GM12878 (cell line): ENCODE measurements at regions not wholly inside any gene's neighbourhood (a gene's known extent, or its start where the extent isn't known, plus 50 kb on each side); places are given as distances from the start of the nearest gene placed in this dataset.

ENCODE experiments used
- CREM ChIP-seq: IDR thresholded peaks from 2 replicates; pipeline ENCODE4 v1.6.1; 2014; ENCODE audit warnings: antibody characterized with exemption, low read depth
- CTCF ChIP-seq, 3 experiments: IDR thresholded peaks in 2 of 3; conservative IDR thresholded peaks in 1 of 3; 2 replicates each; pipeline ENCODE4 v1.5.1; 2011; ENCODE audit warnings: low read depth in 3 of 3, low read length in 3 of 3, mild to moderate bottlenecking in 3 of 3, control low read depth in 2 of 3, moderate library complexity in 2 of 3, inconsistent platforms in 1 of 3, mixed read lengths in 1 of 3; ENCODE audit not compliant: control insufficient read depth in 2 of 3, insufficient read depth in 1 of 3; ENCODE audit errors: extremely low read depth in 1 of 3
- JUNB ChIP-seq: IDR thresholded peaks from 2 replicates; pipeline ENCODE4 v1.6.1; 2016; ENCODE audit warnings: antibody characterized with exemption, mild to moderate bottlenecking
- JUND ChIP-seq: IDR thresholded peaks from 2 replicates; pipeline ENCODE4 v1.6.1; 2012; ENCODE audit warnings: low read depth, mild to moderate bottlenecking, low read length, improper control_type of control experiment, moderate library complexity
- NR2F1 ChIP-seq: fragments of 450-650 bp; conservative IDR thresholded peaks from 2 replicates; pipeline ENCODE4 v1.6.1; 2017; ENCODE audit warnings: mild to moderate bottlenecking
- NRF1 ChIP-seq: conservative IDR thresholded peaks from 2 replicates; pipeline ENCODE4 v1.6.1; 2011; ENCODE audit warnings: mild to moderate bottlenecking, low read depth, low read length, improper control_type of control experiment
- PBX3 ChIP-seq: IDR thresholded peaks from 2 replicates; pipeline ENCODE4 v1.6.1; 2011; ENCODE audit warnings: mild to moderate bottlenecking, low read depth, low read length, moderate library complexity; ENCODE audit not compliant: insufficient replicate concordance
- POLR2AphosphoS5 ChIP-seq: IDR thresholded peaks from 2 replicates; pipeline ENCODE4 v1.6.1; 2011; ENCODE audit warnings: mild to moderate bottlenecking, low read length, inconsistent platforms
- SMC3 ChIP-seq: IDR thresholded peaks from 2 replicates; pipeline ENCODE4 v1.6.1; 2011; ENCODE audit warnings: low read length, improper control_type of control experiment, borderline replicate concordance
- TAF1 ChIP-seq: IDR thresholded peaks from 2 replicates; pipeline ENCODE4 v1.6.1; 2011; ENCODE audit warnings: mild to moderate bottlenecking, low read depth, low read length, borderline replicate concordance
- USF2 ChIP-seq: IDR thresholded peaks from 2 replicates; pipeline ENCODE4 v1.6.1; 2011; ENCODE audit warnings: low read depth, low read length, improper control_type of control experiment, borderline replicate concordance
- YY1 ChIP-seq: IDR thresholded peaks from 2 replicates; pipeline ENCODE4 v1.6.1; 2011; ENCODE audit warnings: low read depth, mild to moderate bottlenecking, low read length
- ZZZ3 ChIP-seq: IDR thresholded peaks from 2 replicates; pipeline ENCODE4 v1.6.1; 2011; ENCODE audit warnings: low read depth; ENCODE audit not compliant: control insufficient read depth, insufficient read length

GRCh38 chr2:47620770-47621437 lies 50.1 kb upstream of the KCNK12 start:
- TF ChIP-seq YY1 (no peak), ZZZ3 (no peak), CTCF (IDR thresholded peaks at IDR 0.05 in 2 of 3, conservative IDR thresholded peaks at IDR 0.05 in 1 of 3; ENCODE audit: control insufficient read depth in 2 of 3, extremely low read depth in 1 of 3, insufficient read depth in 1 of 3, low read depth in 3 of 3, low read length in 3 of 3) (no peak), POLR2AphosphoS5 (no peak), PBX3 (no peak), JUNB (no peak), USF2 (no peak), NR2F1 (no peak), CREM (no peak), JUND (no peak), NRF1 (no peak), TAF1 (no peak), SMC3 (no peak)
